ENCODE measurements at regions not wholly inside any gene's neighbourhood (a gene's known extent, or its start where the extent isn't known, plus 50 kb on each side); places are given as distances from the start of the nearest gene placed in this dataset.

DNA sequence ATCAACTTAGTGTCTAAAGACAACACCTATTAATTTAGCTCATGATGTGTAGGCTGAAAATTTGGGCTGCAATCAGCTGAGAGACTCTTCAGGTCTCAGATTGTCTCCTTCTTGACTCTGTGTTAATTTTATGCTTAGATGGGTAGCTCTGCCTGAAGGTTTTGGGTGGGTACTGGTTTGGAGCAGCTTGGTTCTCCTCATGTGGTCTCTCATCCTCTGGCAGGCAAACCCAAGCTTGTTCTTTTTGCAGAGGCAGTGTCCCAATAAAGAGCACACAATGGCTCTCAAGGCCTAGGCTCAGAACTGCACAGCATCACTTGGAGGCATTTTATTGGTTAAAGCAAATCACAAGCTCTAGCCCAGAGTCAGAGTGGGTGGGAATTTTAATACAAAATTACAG, 280.6 kb downstream of the BTBD3 start:
- Histone ChIP-seq H3K4me3 (ENCODE audit: control insufficient read depth in 1 of 7, extremely low read depth in 1 of 7, insufficient read depth in 4 of 7, low read depth in 2 of 7, low read length in 6 of 7) (no peak overlapping the region), H3K4me1 (ENCODE audit: control extremely low read depth in 1 of 4, control insufficient read depth in 4 of 4, insufficient read depth in 4 of 4, low read length in 3 of 4) (no peaks in the 10 kb centered on the region), H3K27me3 (replicated peaks in 2 of 5; ENCODE audit: control insufficient read depth in 4 of 5, insufficient read depth in 5 of 5, low read length in 4 of 5) (no peaks in the 10 kb centered on the region), H3K27ac (ENCODE audit: insufficient read depth in 1 of 2, low read depth in 1 of 2, low read length in 2 of 2, poor library complexity in 1 of 2, severe bottlenecking in 2 of 2) (no peak overlapping the region), H3K9me3 (ENCODE audit: control extremely low read depth in 1 of 5, control insufficient read depth in 4 of 5, insufficient read depth in 2 of 5, low read depth in 1 of 5, low read length in 4 of 5) (no peaks in the 10 kb centered on the region), H3K36me3 (ENCODE audit: control insufficient read depth in 4 of 4, insufficient read depth in 4 of 4, low read length in 3 of 4) (no peaks in the 10 kb centered on the region)
- CTCF ChIA-PET = no interaction called here
- DNase-seq = no peak
- POLR2A ChIA-PET = no interaction called here

DNA sequence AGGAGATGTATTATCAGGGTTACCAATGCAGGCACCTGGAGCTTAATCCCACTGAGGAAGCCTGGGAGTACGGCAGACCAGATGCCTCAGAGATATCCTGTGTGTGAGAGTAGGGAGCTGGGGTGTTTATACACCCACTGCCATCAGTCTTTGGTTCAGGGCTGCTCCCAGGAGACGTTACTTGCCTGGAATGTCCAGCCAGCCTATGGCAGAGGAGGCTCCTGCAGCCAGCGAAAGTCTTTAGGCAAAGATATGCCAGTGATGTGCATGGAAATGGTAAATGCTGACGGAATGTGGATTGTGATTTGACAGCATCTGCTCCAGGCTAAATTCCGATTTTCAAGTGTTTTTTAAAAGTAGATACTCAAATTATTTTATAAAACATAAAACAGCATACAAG, 282.0 kb downstream of the BTBD3 start:
- CTCF ChIA-PET = no interaction called here
- Histone ChIP-seq H3K4me3 (ENCODE audit: control insufficient read depth in 1 of 7, extremely low read depth in 1 of 7, insufficient read depth in 4 of 7, low read depth in 2 of 7, low read length in 6 of 7) (no peak overlapping the region), H3K9me3 (ENCODE audit: control extremely low read depth in 1 of 5, control insufficient read depth in 4 of 5, insufficient read depth in 2 of 5, low read depth in 1 of 5, low read length in 4 of 5) (peaks cover 0 to 1% (median 0%) of the 10 kb centered on the region in 5 experiments), H3K36me3 (ENCODE audit: control insufficient read depth in 4 of 4, insufficient read depth in 4 of 4, low read length in 3 of 4) (no peaks in the 10 kb centered on the region), H3K4me1 (ENCODE audit: control extremely low read depth in 1 of 4, control insufficient read depth in 4 of 4, insufficient read depth in 4 of 4, low read length in 3 of 4) (no peaks in the 10 kb centered on the region), H3K27me3 (replicated peaks in 2 of 5; ENCODE audit: control insufficient read depth in 4 of 5, insufficient read depth in 5 of 5, low read length in 4 of 5) (no peaks in the 10 kb centered on the region), H3K27ac (ENCODE audit: insufficient read depth in 1 of 2, low read depth in 1 of 2, low read length in 2 of 2, poor library complexity in 1 of 2, severe bottlenecking in 2 of 2) (no peak overlapping the region)
- WGBS (ENCODE audit: insufficient coverage) = 90% methylated on average over 2 of the region's 5 CpGs
- POLR2A ChIA-PET = no interaction called here
- DNase-seq = no peak

DNA sequence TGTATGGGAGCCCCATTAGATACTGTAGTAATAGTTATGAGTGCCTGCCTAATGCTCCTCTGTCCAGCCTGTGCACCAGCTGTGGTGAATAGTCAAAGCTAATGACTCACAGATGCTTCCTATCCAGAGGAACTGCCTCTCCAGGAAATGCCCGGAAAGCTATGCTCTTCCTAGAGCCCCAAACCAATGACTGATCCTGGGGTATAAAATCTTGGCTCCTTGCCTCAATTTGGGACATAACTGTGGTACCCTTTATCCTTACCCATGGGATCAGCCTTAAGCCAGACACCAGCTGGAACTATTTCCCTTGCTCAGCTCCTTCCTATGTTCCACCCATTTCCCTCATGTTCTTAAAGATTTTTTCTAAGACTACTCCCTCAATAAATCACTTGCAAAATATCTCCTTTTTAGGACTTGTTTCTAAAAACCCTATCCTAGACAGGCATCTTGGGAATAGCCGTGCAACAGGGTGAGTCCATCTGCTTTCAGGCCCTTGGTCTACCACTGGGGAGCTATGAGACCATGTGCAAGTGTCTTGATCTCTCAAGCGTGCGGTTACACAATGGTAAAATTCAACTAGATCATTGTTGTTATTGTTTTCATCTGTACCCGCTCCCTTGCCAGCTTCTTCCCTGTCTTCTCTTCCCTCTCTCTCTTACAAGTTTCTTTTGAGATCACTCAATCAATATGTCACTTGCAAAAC, 283.7 kb downstream of the BTBD3 start:
- Histone ChIP-seq H3K4me3 (ENCODE audit: control insufficient read depth in 1 of 7, extremely low read depth in 1 of 7, insufficient read depth in 4 of 7, low read depth in 2 of 7, low read length in 6 of 7) (no peak overlapping the region), H3K4me1 (ENCODE audit: control extremely low read depth in 1 of 4, control insufficient read depth in 4 of 4, insufficient read depth in 4 of 4, low read length in 3 of 4) (no peaks in the 10 kb centered on the region), H3K27me3 (replicated peaks in 2 of 5; ENCODE audit: control insufficient read depth in 4 of 5, insufficient read depth in 5 of 5, low read length in 4 of 5) (no peaks in the 10 kb centered on the region), H3K27ac (ENCODE audit: insufficient read depth in 1 of 2, low read depth in 1 of 2, low read length in 2 of 2, poor library complexity in 1 of 2, severe bottlenecking in 2 of 2) (no peak overlapping the region), H3K9me3 (ENCODE audit: control extremely low read depth in 1 of 5, control insufficient read depth in 4 of 5, insufficient read depth in 2 of 5, low read depth in 1 of 5, low read length in 4 of 5) (peaks cover 0 to 3% (median 0%) of the 10 kb centered on the region in 5 experiments), H3K36me3 (ENCODE audit: control insufficient read depth in 4 of 4, insufficient read depth in 4 of 4, low read length in 3 of 4) (no peaks in the 10 kb centered on the region)
- WGBS (ENCODE audit: insufficient coverage) = 75% methylated on average over 2 of the region's 5 CpGs
- ChIA-PET POLR2A (interaction anchor here (0.6 kb wide), 1 partner anchor 476 kb away, joined by 4 read pairs; no protein-coding TSS in a partner anchor), CTCF (interaction anchor here (0.6 to 1.9 kb wide), 4 partner anchors 10 to 189 kb away, joined by 3 to 4 read pairs (median 3); no protein-coding TSS in a partner anchor)
- no peak for DNase-seq

DNA sequence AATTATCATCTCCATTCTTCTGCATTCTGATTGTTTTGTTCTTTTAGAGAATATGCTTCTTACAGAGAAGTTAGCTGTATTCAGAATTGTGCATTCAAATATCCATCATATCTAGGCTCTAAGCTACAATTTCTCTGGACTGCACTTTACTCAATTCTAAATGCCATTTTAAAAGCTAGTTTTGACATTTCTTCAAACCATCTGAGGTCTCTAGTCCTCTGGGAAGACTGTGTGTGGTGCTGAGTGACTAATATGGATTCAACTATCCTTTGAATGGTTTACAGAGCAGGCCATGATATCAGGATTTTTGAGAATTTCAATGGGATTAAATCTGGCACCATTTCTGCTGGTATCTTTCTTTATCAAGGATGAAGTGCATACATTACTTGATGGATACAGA, 285.7 kb downstream of the BTBD3 start:
- Histone ChIP-seq H3K27me3 (replicated peaks in 2 of 5; ENCODE audit: control insufficient read depth in 4 of 5, insufficient read depth in 5 of 5, low read length in 4 of 5) (no peaks in the 10 kb centered on the region), H3K9me3 (ENCODE audit: control extremely low read depth in 1 of 5, control insufficient read depth in 4 of 5, insufficient read depth in 2 of 5, low read depth in 1 of 5, low read length in 4 of 5) (peaks cover 0 to 3% (median 0%) of the 10 kb centered on the region in 5 experiments), H3K36me3 (ENCODE audit: control insufficient read depth in 4 of 4, insufficient read depth in 4 of 4, low read length in 3 of 4) (no peaks in the 10 kb centered on the region), H3K4me1 (ENCODE audit: control extremely low read depth in 1 of 4, control insufficient read depth in 4 of 4, insufficient read depth in 4 of 4, low read length in 3 of 4) (no peaks in the 10 kb centered on the region), H3K27ac (ENCODE audit: insufficient read depth in 1 of 2, low read depth in 1 of 2, low read length in 2 of 2, poor library complexity in 1 of 2, severe bottlenecking in 2 of 2) (no peak overlapping the region), H3K4me3 (ENCODE audit: control insufficient read depth in 1 of 7, extremely low read depth in 1 of 7, insufficient read depth in 4 of 7, low read depth in 2 of 7, low read length in 6 of 7) (no peak overlapping the region)
- POLR2A ChIA-PET = no interaction called here
- DNase-seq = no peak
- CTCF ChIA-PET = no interaction called here

DNA sequence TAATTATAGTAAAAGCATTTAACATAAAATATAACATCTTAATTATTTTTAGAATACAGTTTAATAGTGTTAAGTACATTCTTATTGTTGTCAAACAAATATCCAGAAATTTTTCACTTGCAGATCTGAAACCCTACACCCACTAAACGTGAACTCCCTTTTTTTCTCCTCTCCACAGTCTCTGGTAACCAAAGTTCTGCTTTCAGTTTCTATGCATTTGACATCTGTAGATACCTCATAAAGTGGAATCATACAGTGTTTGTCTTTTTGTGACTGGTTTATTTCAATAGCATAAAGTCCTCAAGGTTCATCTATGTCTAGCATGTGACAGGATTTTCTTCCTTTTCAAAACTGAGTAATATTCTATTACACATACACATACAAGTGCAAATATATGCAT, 286.3 kb downstream of the BTBD3 start:
- ChIA-PET CTCF (no interaction called here), POLR2A (no interaction called here)
- Histone ChIP-seq H3K27me3 (replicated peaks in 2 of 5; ENCODE audit: control insufficient read depth in 4 of 5, insufficient read depth in 5 of 5, low read length in 4 of 5) (no peaks in the 10 kb centered on the region), H3K9me3 (ENCODE audit: control extremely low read depth in 1 of 5, control insufficient read depth in 4 of 5, insufficient read depth in 2 of 5, low read depth in 1 of 5, low read length in 4 of 5) (peaks cover 0 to 3% (median 0%) of the 10 kb centered on the region in 5 experiments), H3K4me1 (ENCODE audit: control extremely low read depth in 1 of 4, control insufficient read depth in 4 of 4, insufficient read depth in 4 of 4, low read length in 3 of 4) (no peaks in the 10 kb centered on the region), H3K36me3 (ENCODE audit: control insufficient read depth in 4 of 4, insufficient read depth in 4 of 4, low read length in 3 of 4) (no peaks in the 10 kb centered on the region), H3K27ac (ENCODE audit: insufficient read depth in 1 of 2, low read depth in 1 of 2, low read length in 2 of 2, poor library complexity in 1 of 2, severe bottlenecking in 2 of 2) (no peak overlapping the region), H3K4me3 (ENCODE audit: control insufficient read depth in 1 of 7, extremely low read depth in 1 of 7, insufficient read depth in 4 of 7, low read depth in 2 of 7, low read length in 6 of 7) (no peak overlapping the region)
- peak in 2 of 3 donors; percentile 4 to 11 for DNase-seq
- no CpG with 5 or more reads among the region's 1 CpG for WGBS (ENCODE audit: insufficient coverage)

DNA sequence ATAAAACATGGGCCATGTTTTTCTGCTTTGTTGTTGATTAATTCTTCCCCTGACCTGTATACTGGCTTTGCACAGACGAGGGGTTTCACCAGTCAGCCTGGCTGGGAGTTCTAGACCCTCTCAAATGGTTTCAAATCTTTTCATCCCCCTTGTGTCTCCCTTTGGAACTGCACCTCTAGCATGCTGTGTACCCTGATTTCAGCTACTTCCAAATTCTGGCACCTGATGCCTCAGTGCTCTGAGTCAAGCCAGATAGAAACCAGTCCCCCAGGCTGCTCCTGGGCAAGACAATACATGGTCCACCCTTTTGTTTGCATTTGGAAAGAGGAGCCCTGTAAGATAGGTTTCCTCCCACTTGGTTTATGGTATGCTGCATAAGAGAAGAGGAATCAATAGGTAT, 290.2 kb downstream of the BTBD3 start:
- WGBS (ENCODE audit: insufficient coverage) = 45% methylated on average over 1 of the region's 1 CpG
- Histone ChIP-seq H3K4me1 (ENCODE audit: control extremely low read depth in 1 of 4, control insufficient read depth in 4 of 4, insufficient read depth in 4 of 4, low read length in 3 of 4) (peaks cover 0 to 9% (median 4%) of the 10 kb centered on the region in 4 experiments), H3K9me3 (ENCODE audit: control extremely low read depth in 1 of 5, control insufficient read depth in 4 of 5, insufficient read depth in 2 of 5, low read depth in 1 of 5, low read length in 4 of 5) (peaks cover 0 to 3% (median 0%) of the 10 kb centered on the region in 5 experiments), H3K4me3 (ENCODE audit: control insufficient read depth in 1 of 7, extremely low read depth in 1 of 7, insufficient read depth in 4 of 7, low read depth in 2 of 7, low read length in 6 of 7) (no peak overlapping the region), H3K27ac (ENCODE audit: insufficient read depth in 1 of 2, low read depth in 1 of 2, low read length in 2 of 2, poor library complexity in 1 of 2, severe bottlenecking in 2 of 2) (no peak overlapping the region), H3K36me3 (ENCODE audit: control insufficient read depth in 4 of 4, insufficient read depth in 4 of 4, low read length in 3 of 4) (no peaks in the 10 kb centered on the region), H3K27me3 (replicated peaks in 2 of 5; ENCODE audit: control insufficient read depth in 4 of 5, insufficient read depth in 5 of 5, low read length in 4 of 5) (no peaks in the 10 kb centered on the region)
- DNase-seq = peak; percentile 34 to 58 (median 44)
- POLR2A ChIA-PET = no interaction called here
- CTCF ChIA-PET = interaction anchor here (1.0 to 1.4 kb wide), 3 partner anchors 14 to 296 kb away, joined by 3 to 5 read pairs (median 3); no protein-coding TSS in a partner anchor

DNA sequence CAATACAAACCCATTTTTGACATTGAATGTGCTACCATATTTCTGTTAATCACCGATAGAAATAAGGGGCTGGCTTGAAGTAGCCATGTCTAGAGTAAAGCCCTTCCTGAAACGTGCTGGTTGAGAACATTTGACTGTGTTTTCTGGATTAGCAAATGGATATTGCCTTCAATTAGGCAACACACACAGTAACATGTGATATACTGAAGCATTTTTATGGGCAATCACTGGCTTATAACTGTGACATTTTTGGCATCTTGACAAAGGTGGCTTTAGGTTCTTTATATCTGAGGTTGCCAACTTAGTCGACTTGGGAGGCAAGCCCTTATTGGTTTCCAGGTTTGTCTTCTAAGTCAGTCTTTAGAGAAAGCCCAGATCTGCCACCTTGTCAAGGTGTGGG, 292.9 kb downstream of the BTBD3 start:
- Histone ChIP-seq H3K9me3 (ENCODE audit: control extremely low read depth in 1 of 5, control insufficient read depth in 4 of 5, insufficient read depth in 2 of 5, low read depth in 1 of 5, low read length in 4 of 5) (no peaks in the 10 kb centered on the region), H3K27me3 (replicated peaks in 2 of 5; ENCODE audit: control insufficient read depth in 4 of 5, insufficient read depth in 5 of 5, low read length in 4 of 5) (no peaks in the 10 kb centered on the region), H3K4me3 (ENCODE audit: control insufficient read depth in 1 of 7, extremely low read depth in 1 of 7, insufficient read depth in 4 of 7, low read depth in 2 of 7, low read length in 6 of 7) (no peak overlapping the region), H3K4me1 (ENCODE audit: control extremely low read depth in 1 of 4, control insufficient read depth in 4 of 4, insufficient read depth in 4 of 4, low read length in 3 of 4) (peaks cover 0 to 9% (median 4%) of the 10 kb centered on the region in 4 experiments), H3K36me3 (ENCODE audit: control insufficient read depth in 4 of 4, insufficient read depth in 4 of 4, low read length in 3 of 4) (no peaks in the 10 kb centered on the region), H3K27ac (ENCODE audit: insufficient read depth in 1 of 2, low read depth in 1 of 2, low read length in 2 of 2, poor library complexity in 1 of 2, severe bottlenecking in 2 of 2) (no peak overlapping the region)
- peak in 1 of 3 donors; percentile 1 for DNase-seq
- CTCF ChIA-PET = interaction anchor here (1.2 to 1.4 kb wide), 2 partner anchors 8 to 198 kb away, joined by 3 to 4 read pairs; no protein-coding TSS in a partner anchor
- 90% methylated on average over 2 of the region's 3 CpGs for WGBS (ENCODE audit: insufficient coverage)
- POLR2A ChIA-PET = no interaction called here
